ENCODE measurements at regions not wholly inside any gene's neighbourhood (a gene's known extent, or its start where the extent isn't known, plus 50 kb on each side); places are given as distances from the start of the nearest gene placed in this dataset.

DNA sequence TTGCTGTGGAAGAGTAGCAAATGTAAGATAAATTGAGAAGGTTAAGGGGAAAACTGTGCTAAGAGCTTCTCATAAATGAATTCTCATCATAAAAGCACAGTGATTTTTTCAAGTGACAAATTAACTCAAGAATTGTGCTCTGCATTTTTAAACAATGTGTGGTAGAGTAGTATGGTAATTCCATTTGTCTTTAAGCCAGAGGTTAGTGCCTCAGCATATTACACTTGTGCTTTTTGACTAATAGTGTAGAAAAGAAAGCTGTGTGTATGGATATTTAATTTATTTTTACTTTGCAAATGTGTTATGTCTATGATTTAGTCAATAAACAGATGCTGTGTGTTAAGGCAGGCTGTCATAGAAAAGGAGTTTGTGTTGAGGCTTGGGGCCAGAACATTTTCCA lies 61.0 kb downstream of the FHIP1A start:
- TF ChIP-seq POLR2A (IDR thresholded peaks at IDR 0.05) (no peak), CTCF (IDR thresholded peaks at IDR 0.05) (no peak)
- Histone ChIP-seq H3K9me3 (replicated peaks in 1 of 3) (no peaks in the 10 kb centered on the region), H3K4me3 (no peak overlapping the region), H3K36me3 (replicated peaks in 1 of 2) (no peaks in the 10 kb centered on the region), H3K27ac (no peak overlapping the region), H3K4me1 (replicated peaks in 1 of 2) (no peaks in the 10 kb centered on the region), H3K27me3 (no peaks in the 10 kb centered on the region)
- intact Hi-C loops (cut with DNase I), result no loop called here
- DNase-seq, result no peak

DNA sequence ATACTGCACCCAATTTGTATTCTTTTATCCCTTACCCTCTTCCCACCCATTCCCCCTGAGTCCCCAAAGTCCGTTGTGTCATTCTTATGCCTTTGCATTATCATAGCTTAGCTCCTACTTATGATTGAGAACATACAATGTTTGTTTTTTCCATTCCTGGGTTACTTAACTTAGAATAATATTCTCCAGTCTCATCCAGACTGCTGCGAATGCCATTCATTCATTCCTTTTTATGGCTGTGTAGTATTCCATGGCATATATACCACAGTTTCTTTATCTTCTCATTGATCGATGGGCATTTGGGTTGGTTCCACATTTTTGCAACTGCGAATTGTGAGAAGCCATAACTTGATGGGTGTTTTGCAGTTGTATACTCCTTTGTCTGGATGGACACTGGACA lies 62.8 kb downstream of the FHIP1A start:
- Histone ChIP-seq H3K27me3 (no peaks in the 10 kb centered on the region), H3K9me3 (replicated peaks in 1 of 3) (no peaks in the 10 kb centered on the region), H3K36me3 (replicated peaks in 1 of 2) (no peaks in the 10 kb centered on the region), H3K4me1 (replicated peaks in 1 of 2) (no peaks in the 10 kb centered on the region), H3K4me3 (no peak overlapping the region), H3K27ac (no peak overlapping the region)
- intact Hi-C loops (cut with DNase I), result no loop called here
- no peak for DNase-seq
- WGBS, 4 donors, result 90 to 94% (median 92%) methylated on average over 4 of the region's 4 CpGs
- no peak for TF ChIP-seq POLR2A (IDR thresholded peaks at IDR 0.05)
- no peak for TF ChIP-seq CTCF (IDR thresholded peaks at IDR 0.05)

DNA sequence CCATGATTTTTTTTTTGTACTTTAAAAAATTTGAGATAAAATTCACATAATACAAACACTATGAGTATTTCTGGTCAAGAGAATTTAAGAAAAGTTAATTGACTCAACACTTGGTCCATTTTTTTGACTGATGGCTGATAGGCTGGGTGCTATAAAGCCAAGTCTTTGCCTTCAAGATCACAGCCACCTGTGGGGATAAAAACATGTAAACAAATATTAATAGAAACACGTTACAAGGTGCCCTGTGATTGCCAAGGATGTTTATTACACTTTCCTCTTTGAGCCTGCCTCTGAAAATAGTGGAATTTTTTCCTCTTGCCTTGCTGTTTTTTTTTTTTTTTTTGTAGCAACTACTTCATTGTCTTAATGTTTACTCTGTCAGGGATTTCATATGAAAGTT lies 63.3 kb downstream of the FHIP1A start:
- 68 to 74% (median 72%) methylated on average over 1 of the region's 1 CpG for WGBS, 4 donors
- no peaks in the 10 kb centered on the region for H3K36me3 ChIP-seq (replicated peaks in 1 of 2)

GRCh38 chr4:151472711-151473110 lies 63.7 kb downstream of the FHIP1A start:
- Histone ChIP-seq H3K4me1 (replicated peaks in 1 of 2) (no peaks in the 10 kb centered on the region), H3K36me3 (replicated peaks in 1 of 2) (no peaks in the 10 kb centered on the region), H3K27ac (no peak overlapping the region), H3K27me3 (no peaks in the 10 kb centered on the region), H3K4me3 (no peak overlapping the region), H3K9me3 (replicated peaks in 1 of 3) (no peaks in the 10 kb centered on the region)
- intact Hi-C loops (cut with DNase I), result no loop called here
- no peak for TF ChIP-seq CTCF (IDR thresholded peaks at IDR 0.05)
- TF ChIP-seq POLR2A (IDR thresholded peaks at IDR 0.05), result no peak
- 51 to 62% (median 61%) methylated on average over 1 of the region's 1 CpG for WGBS, 4 donors
- DNase-seq, result no peak

More for the DNA sequence above, 63.3 kb downstream of the FHIP1A start:
- H3K4me3 ChIP-seq, result no peak overlapping the region
- no peak for TF ChIP-seq POLR2A (IDR thresholded peaks at IDR 0.05)
- TF ChIP-seq CTCF (IDR thresholded peaks at IDR 0.05), result no peak
- H3K9me3 ChIP-seq (replicated peaks in 1 of 3), result no peaks in the 10 kb centered on the region
- DNase-seq, result no peak
- intact Hi-C loops (cut with DNase I), result no loop called here
- no peaks in the 10 kb centered on the region for H3K27me3 ChIP-seq
- no peak overlapping the region for H3K27ac ChIP-seq
- H3K4me1 ChIP-seq (replicated peaks in 1 of 2), result no peaks in the 10 kb centered on the region
